H1 (cell line): ENCODE measurements at regions not wholly inside any gene's neighbourhood (a gene's known extent, or its start where the extent isn't known, plus 50 kb on each side); places are given as distances from the start of the nearest gene placed in this dataset.

ENCODE experiments used
- CTCF ChIA-PET: fragments of 300-600 bp; sonication (Branson Sonifier 250); formaldehyde crosslinking; loops from one replicate; lab custom pipeline; 2021; ENCODE audit not compliant: partially characterized antibody; lab: Charles Lee
- POLR2A ChIA-PET: fragments of 300-600 bp; sonication (Branson Sonifier 250); formaldehyde crosslinking; loops from one replicate; lab custom pipeline; 2021; ENCODE audit warnings: inconsistent platforms; ENCODE audit not compliant: partially characterized antibody; lab: Charles Lee
- DNase-seq, 2 experiments: peaks; one replicate each; pipeline versions ENCODE4 v3.0.0 to v3.0.0-alpha.2; 2010 to 2022; ENCODE audit warnings: low spot score in 2 of 2, low read depth in 1 of 2, mixed read lengths in 1 of 2
- FAIRE-seq: peaks from 2 replicates; lab custom pipeline; 2011; peaks lifted over from hg19 to GRCh38; lab: Jason Lieb, UNC
- H2AFZ ChIP-seq: 2 replicates; pipeline ENCODE4 v1.8.1; 2012; ENCODE audit warnings: low read length, inconsistent platforms
- H2AK5ac ChIP-seq: 2 replicates; pipeline ENCODE4 v1.6.1; 2013; ENCODE audit warnings: low read depth, low read length
- H2BK120ac ChIP-seq: replicated peaks from 2 replicates; pipeline ENCODE3; 2013; ENCODE audit warnings: low read depth, low read length, inconsistent platforms
- H2BK12ac ChIP-seq: 2 replicates; pipeline ENCODE4 v1.6.1; 2013; ENCODE audit warnings: low read depth, low read length
- H2BK15ac ChIP-seq: 2 replicates; pipeline ENCODE4 v1.6.1; 2013; ENCODE audit warnings: low read length
- H2BK20ac ChIP-seq: 2 replicates; pipeline ENCODE4 v1.6.1; 2013; ENCODE audit warnings: low read length
- H2BK5ac ChIP-seq: 2 replicates; pipeline ENCODE4 v1.6.1; 2013; ENCODE audit warnings: low read depth, low read length
- H3K14ac ChIP-seq: 2 replicates; pipeline ENCODE4 v1.6.1; 2013; ENCODE audit warnings: inconsistent platforms; ENCODE audit not compliant: insufficient read length
- H3K18ac ChIP-seq: 2 replicates; pipeline ENCODE4 v1.6.1; 2013; ENCODE audit warnings: low read length; ENCODE audit errors: extremely low read depth
- H3K23ac ChIP-seq: 2 replicates; pipeline ENCODE4 v1.6.1; 2013; ENCODE audit warnings: inconsistent platforms; ENCODE audit not compliant: insufficient read length
- H3K23me2 ChIP-seq: 2 replicates; pipeline ENCODE4 v1.6.1; 2013; ENCODE audit warnings: low read depth, low read length
- H3K27ac ChIP-seq: 2 replicates; pipeline ENCODE4 v1.6.1; 2011; ENCODE audit warnings: low read depth, low read length, inconsistent platforms
- H3K27me3 ChIP-seq, 4 experiments: replicated peaks in 1 of 4; 1 replicate in 1 of 4; 2 replicates in 3 of 4; pipeline versions ENCODE4 v1.6.1 to v1.8.1; 2011 to 2013; ENCODE audit warnings: low read length in 3 of 4, mild to moderate bottlenecking in 3 of 4, inconsistent platforms in 2 of 4, mixed read lengths in 2 of 4, moderate library complexity in 1 of 4; ENCODE audit not compliant: control insufficient read depth in 3 of 4, insufficient read depth in 3 of 4; ENCODE audit errors: extremely low read depth in 1 of 4
- H3K36me3 ChIP-seq, 4 experiments: 2 replicates each; pipeline versions ENCODE4 v1.6.1 to v1.8.1; 2011 to 2013; ENCODE audit warnings: mild to moderate bottlenecking in 4 of 4, low read length in 3 of 4, moderate library complexity in 2 of 4, control low read depth in 1 of 4, inconsistent platforms in 1 of 4; ENCODE audit not compliant: insufficient read depth in 4 of 4, control insufficient read depth in 2 of 4
- H3K4ac ChIP-seq: replicated peaks from 2 replicates; pipeline ENCODE3; 2013; ENCODE audit warnings: low read length, low read depth, mixed read lengths, inconsistent platforms; ENCODE audit not compliant: insufficient read length
- H3K4me1 ChIP-seq, 4 experiments: replicated peaks in 1 of 4; 1 replicate in 1 of 4; 2 replicates in 3 of 4; pipeline versions ENCODE4 v1.6.1 to v1.8.1; 2011 to 2013; ENCODE audit warnings: low read length in 3 of 4, inconsistent platforms in 2 of 4, mixed read lengths in 1 of 4; ENCODE audit not compliant: insufficient read depth in 4 of 4, control insufficient read depth in 3 of 4
- H3K4me2 ChIP-seq, 2 experiments: 2 replicates each; pipeline versions ENCODE4 v1.6.1 to v1.8.1; 2011 to 2013; ENCODE audit warnings: low read depth in 2 of 2, low read length in 2 of 2, control low read depth in 1 of 2, inconsistent platforms in 1 of 2, mild to moderate bottlenecking in 1 of 2; ENCODE audit not compliant: insufficient read depth in 1 of 2
- H3K4me3 ChIP-seq, 4 experiments: fragments of 200-600, 300-600 bp in 1 of 4; sonication (generic), shearing (Covaris generic), sonication (Bioruptor Twin) in 1 of 4; 2 replicates each; pipeline versions ENCODE4 v1.5.1 to v1.8.1; 2011 to 2016; ENCODE audit warnings: low read length in 4 of 4, low read depth in 3 of 4, control low read depth in 2 of 4, inconsistent platforms in 2 of 4, mild to moderate bottlenecking in 2 of 4, mixed read lengths in 1 of 4, moderate library complexity in 1 of 4; ENCODE audit not compliant: insufficient read depth in 2 of 4; ENCODE audit errors: extremely low read depth in 1 of 4
- H3K56ac ChIP-seq: replicated peaks from 2 replicates; pipeline ENCODE3; 2013; ENCODE audit warnings: low read depth, mild to moderate bottlenecking, mixed read lengths, low read length, inconsistent platforms; ENCODE audit not compliant: insufficient read length
- H3K79me1 ChIP-seq: 2 replicates; pipeline ENCODE4 v1.6.1; 2013; ENCODE audit warnings: low read depth, low read length, control low read depth
- H3K79me2 ChIP-seq, 2 experiments: 2 replicates each; pipeline versions ENCODE4 v1.6.1 to v1.8.1; 2012 to 2013; ENCODE audit warnings: low read length in 2 of 2, mild to moderate bottlenecking in 2 of 2, inconsistent platforms in 1 of 2; ENCODE audit not compliant: insufficient read depth in 2 of 2, control insufficient read depth in 1 of 2
- H3K9ac ChIP-seq, 4 experiments: replicated peaks in 1 of 4; 1 replicate in 1 of 4; 2 replicates in 3 of 4; pipeline versions ENCODE4 v1.6.1 to v1.8.1; 2011 to 2013; ENCODE audit warnings: low read depth in 3 of 4, low read length in 3 of 4, control low read depth in 2 of 4, mild to moderate bottlenecking in 2 of 4, moderate library complexity in 2 of 4, inconsistent platforms in 1 of 4; ENCODE audit errors: extremely low read depth in 1 of 4
- H3K9me3 ChIP-seq, 2 experiments: 2 replicates each; pipeline versions ENCODE4 v1.6.1 to v1.8.1; 2012 to 2013; ENCODE audit warnings: mild to moderate bottlenecking in 2 of 2, moderate library complexity in 2 of 2, control low read depth in 1 of 2, inconsistent platforms in 1 of 2, low read depth in 1 of 2, low read length in 1 of 2, mixed read lengths in 1 of 2; ENCODE audit not compliant: insufficient read depth in 2 of 2
- H4K20me1 ChIP-seq, 2 experiments: replicated peaks in 1 of 2; 2 replicates each; pipeline versions ENCODE3 to v1.8.1; 2011 to 2013; ENCODE audit warnings: inconsistent platforms in 2 of 2, low read length in 2 of 2, mild to moderate bottlenecking in 1 of 2; ENCODE audit not compliant: insufficient read depth in 2 of 2, control insufficient read depth in 1 of 2
- H4K5ac ChIP-seq: 2 replicates; pipeline ENCODE4 v1.6.1; 2013; ENCODE audit warnings: low read length, low read depth, mixed read lengths, inconsistent platforms; ENCODE audit not compliant: insufficient read length
- H4K8ac ChIP-seq: 2 replicates; pipeline ENCODE4 v1.8.0; 2013; ENCODE audit warnings: mild to moderate bottlenecking, moderate library complexity, low read length, inconsistent platforms; ENCODE audit not compliant: insufficient read depth; ENCODE audit errors: extremely low read depth
- H4K91ac ChIP-seq: replicated peaks from 2 replicates; pipeline ENCODE3; 2013; ENCODE audit warnings: low read length, mixed read lengths, inconsistent platforms; ENCODE audit not compliant: insufficient read length
- POU5F1 ChIP-seq: IDR thresholded peaks from 2 replicates; pipeline ENCODE4 v1.6.1; 2011; ENCODE audit warnings: low read depth, mild to moderate bottlenecking, low read length, moderate library complexity
- RAD21 ChIP-seq, 2 experiments: IDR thresholded peaks in 1 of 2; conservative IDR thresholded peaks in 1 of 2; 2 replicates each; pipeline ENCODE4 v1.6.1; 2011; ENCODE audit warnings: low read depth in 2 of 2, low read length in 2 of 2, improper control_type of control experiment in 1 of 2, inconsistent platforms in 1 of 2, mild to moderate bottlenecking in 1 of 2, moderate library complexity in 1 of 2
- ZNF274 ChIP-seq: IDR thresholded peaks from 2 replicates; pipeline ENCODE4 v1.7.0; 2012; ENCODE audit warnings: low read length, borderline replicate concordance; ENCODE audit errors: extremely low read depth

GRCh38 chr18:53941601-53942338 is 282.7 kb downstream of the MBD2 start:
- no peak overlapping the region for H4K5ac ChIP-seq
- no peak overlapping the region for H2BK12ac ChIP-seq
- TF ChIP-seq RAD21 (IDR thresholded peaks at IDR 0.05 in 1 of 2, conservative IDR thresholded peaks at IDR 0.05 in 1 of 2; ENCODE audit: low read depth in 2 of 2, low read length in 2 of 2), result no peak
- no peak for TF ChIP-seq POU5F1
- TF ChIP-seq ZNF274, result no peak
- TF ChIP-seq, all 59 proteins: peak for 0
- H3K4me1 ChIP-seq, result peaks cover 0 to 2% (median 0%) of the 10 kb centered on the region in 4 experiments; a peak in 1 of 7 replicates
- no peaks in the 10 kb centered on the region for H3K79me2 ChIP-seq
- no peak overlapping the region for H3K23ac ChIP-seq
- H2BK15ac ChIP-seq, result no peak overlapping the region
- H2BK120ac ChIP-seq, result no peak overlapping the region
- H3K56ac ChIP-seq, result no peak overlapping the region
- H3K4ac ChIP-seq, result no peak overlapping the region
- no peak overlapping the region for H3K4me3 ChIP-seq
- no peak overlapping the region for H4K91ac ChIP-seq
- POLR2A ChIA-PET, result no interaction called here
- no peak overlapping the region for H3K9ac ChIP-seq
- H3K36me3 ChIP-seq, result peaks cover 0 to 4% (median 0%) of the 10 kb centered on the region in 4 experiments; a peak in 1 of 8 replicates
- H3K9me3 ChIP-seq, result peaks cover 20 to 37% of the 10 kb centered on the region in 2 experiments
- no peak overlapping the region for H3K27ac ChIP-seq
- no peak overlapping the region for H2BK20ac ChIP-seq
- no peaks in the 10 kb centered on the region for H3K23me2 ChIP-seq
- no peak overlapping the region for H2AFZ ChIP-seq
- FAIRE-seq (no peak), DNase-seq (no peak)
- no peaks in the 10 kb centered on the region for H4K20me1 ChIP-seq
- no peak overlapping the region for H3K4me2 ChIP-seq
- no peaks in the 10 kb centered on the region for H3K27me3 ChIP-seq
- H2AK5ac ChIP-seq, result no peak overlapping the region
- no peak overlapping the region for H2BK5ac ChIP-seq
- H4K8ac ChIP-seq, result no peak overlapping the region
- H3K14ac ChIP-seq, result no peak overlapping the region
- no peaks in the 10 kb centered on the region for H3K79me1 ChIP-seq
- CTCF ChIA-PET, result interaction anchor here (1.0 to 1.4 kb wide), 4 partner anchors 9 to 243 kb away, joined by 3 to 4 read pairs (median 4); no protein-coding TSS in a partner anchor
- no peak overlapping the region for H3K18ac ChIP-seq
